Endothelial cell of hepatic sinusoid (primary cell): ENCODE measurements at regions not wholly inside any gene's neighbourhood (a gene's known extent, or its start where the extent isn't known, plus 50 kb on each side); places are given as distances from the start of the nearest gene placed in this dataset.

Experiments used
- in situ Hi-C: cut with HindIII; loops from 2 replicates; pipeline ENCODE4 v1.10.0; 2017; ENCODE audit warnings: low sequenced_read_pairs

- in situ Hi-C loops: no loop called here
Observed at GRCh38 chr2:7824211-7824610, 857.6 kb upstream of the ID2 start.

GRCh38 chr2:7825591-7826312 is 856.1 kb upstream of the ID2 start:
- in situ Hi-C loops: no loop called here

- in situ Hi-C loops: no loop called here
Observed at GRCh38 chr2:7826656-7827055, 855.2 kb upstream of the ID2 start.

- in situ Hi-C loops: no loop called here
Observed at GRCh38 chr2:7829241-7829640, 852.6 kb upstream of the ID2 start.

- in situ Hi-C loops: no loop called here
Observed at GRCh38 chr2:7830616-7831015, 851.2 kb upstream of the ID2 start.

GRCh38 chr2:7835151-7835550 is 846.7 kb upstream of the ID2 start:
- in situ Hi-C loops: no loop called here

- in situ Hi-C loops: no loop called here
Observed at GRCh38 chr2:7835693-7836680, 845.9 kb upstream of the ID2 start.

- in situ Hi-C loops: no loop called here
Observed at GRCh38 chr2:7837237-7837760, 844.6 kb upstream of the ID2 start.

- in situ Hi-C loops: no loop called here
Observed at GRCh38 chr2:7838669-7839068, 843.2 kb upstream of the ID2 start.

GRCh38 chr2:7840651-7841380 is 841.0 kb upstream of the ID2 start:
- in situ Hi-C loops: no loop called here

GRCh38 chr2:7841751-7842150 is 840.1 kb upstream of the ID2 start:
- in situ Hi-C loops: no loop called here

- in situ Hi-C loops: no loop called here
Observed at GRCh38 chr2:7844414-7844965, 837.4 kb upstream of the ID2 start.

GRCh38 chr2:7845332-7845731 is 836.5 kb upstream of the ID2 start:
- in situ Hi-C loops: no loop called here

GRCh38 chr2:7846607-7847006 is 835.2 kb upstream of the ID2 start:
- in situ Hi-C loops: no loop called here

GRCh38 chr2:7847321-7847720 is 834.5 kb upstream of the ID2 start:
- in situ Hi-C loops: no loop called here

GRCh38 chr2:7849027-7849426 is 832.8 kb upstream of the ID2 start:
- in situ Hi-C loops: no loop called here

GRCh38 chr2:7849531-7849930 is 832.3 kb upstream of the ID2 start:
- in situ Hi-C loops: no loop called here

- in situ Hi-C loops: no loop called here
Observed at GRCh38 chr2:7852546-7852945, 829.3 kb upstream of the ID2 start.

GRCh38 chr2:7857904-7858303 is 824.0 kb upstream of the ID2 start:
- in situ Hi-C loops: no loop called here

GRCh38 chr2:7858624-7859023 is 823.2 kb upstream of the ID2 start:
- in situ Hi-C loops: no loop called here

GRCh38 chr2:7860693-7861092 is 821.2 kb upstream of the ID2 start:
- in situ Hi-C loops: no loop called here
